ENCODE measurements at regions not wholly inside any gene's neighbourhood (a gene's known extent, or its start where the extent isn't known, plus 50 kb on each side); places are given as distances from the start of the nearest gene placed in this dataset.

DNA sequence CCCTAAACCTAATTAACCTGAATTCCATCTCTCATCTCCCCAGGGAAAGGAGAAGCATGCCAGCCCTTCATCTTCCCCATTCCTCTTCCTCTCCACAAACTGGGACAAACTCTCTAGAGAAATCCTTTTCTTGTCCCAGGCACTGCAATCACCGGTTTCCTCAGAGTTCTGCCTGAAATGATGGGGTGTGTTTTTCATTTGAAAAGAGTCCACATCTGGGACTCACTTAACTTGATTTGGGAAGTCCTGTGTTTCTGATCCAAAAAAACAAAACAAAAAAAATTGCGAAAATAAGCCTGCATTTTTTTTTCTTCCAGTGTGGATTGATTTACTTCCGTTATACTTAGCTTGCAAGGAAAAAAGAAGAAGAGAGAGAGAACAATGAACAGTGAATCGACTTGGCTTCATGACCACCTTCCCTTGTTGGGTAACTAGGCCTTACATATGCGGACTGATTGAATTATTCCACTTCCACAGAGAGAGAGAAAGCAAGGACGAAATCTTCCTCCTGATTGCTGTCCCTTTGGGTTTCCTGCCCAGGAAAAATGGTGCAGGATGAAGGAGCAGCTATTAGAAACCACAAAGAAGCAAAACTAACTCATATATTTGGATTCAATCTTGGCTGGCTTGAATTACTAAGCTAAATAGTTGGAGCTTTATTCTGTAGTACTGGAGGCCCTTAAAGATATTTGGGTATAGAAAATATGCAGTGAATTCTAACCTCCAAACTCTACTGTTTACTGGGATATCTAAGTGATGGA, 506.2 kb upstream of the TBX3 start:
- no peak for TF ChIP-seq GLIS3 (CRISPR knock-in tag; IDR thresholded peaks at IDR 0.05)
- TF ChIP-seq ARNTL (CRISPR knock-in tag; IDR thresholded peaks at IDR 0.05; ENCODE audit: borderline replicate concordance, low read depth) = no peak
- TF ChIP-seq ZNF565 (CRISPR knock-in tag; conservative IDR thresholded peaks at IDR 0.05; ENCODE audit: low read depth) = no peak
- TF ChIP-seq ZFP30 (CRISPR knock-in tag; IDR thresholded peaks at IDR 0.05) = no peak
- TF ChIP-seq, protein P1, sequence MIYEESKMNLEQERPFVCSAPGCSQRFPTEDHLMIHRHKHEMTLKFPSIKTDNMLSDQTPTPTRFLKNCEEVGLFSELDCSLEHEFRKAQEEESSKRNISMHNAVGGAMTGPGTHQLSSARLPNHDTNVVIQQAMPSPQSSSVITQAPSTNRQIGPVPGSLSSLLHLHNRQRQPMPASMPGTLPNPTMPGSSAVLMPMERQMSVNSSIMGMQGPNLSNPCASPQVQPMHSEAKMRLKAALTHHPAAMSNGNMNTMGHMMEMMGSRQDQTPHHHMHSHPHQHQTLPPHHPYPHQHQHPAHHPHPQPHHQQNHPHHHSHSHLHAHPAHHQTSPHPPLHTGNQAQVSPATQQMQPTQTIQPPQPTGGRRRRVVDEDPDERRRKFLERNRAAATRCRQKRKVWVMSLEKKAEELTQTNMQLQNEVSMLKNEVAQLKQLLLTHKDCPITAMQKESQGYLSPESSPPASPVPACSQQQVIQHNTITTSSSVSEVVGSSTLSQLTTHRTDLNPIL (CRISPR knock-in tag; IDR thresholded peaks at IDR 0.05; ENCODE audit: low read depth) = no peak
- TF ChIP-seq ZNF70 (CRISPR knock-in tag; IDR thresholded peaks at IDR 0.05) = no peak
- no peak for TF ChIP-seq TCF4 (CRISPR knock-in tag; IDR thresholded peaks at IDR 0.05; ENCODE audit: borderline replicate concordance)
- no peak for TF ChIP-seq TSHZ2 (CRISPR knock-in tag; IDR thresholded peaks at IDR 0.05)
- no peak for TF ChIP-seq POU6F1 (CRISPR knock-in tag; IDR thresholded peaks at IDR 0.05; ENCODE audit: borderline replicate concordance, low read depth)
- TF ChIP-seq TOX (CRISPR knock-in tag; IDR thresholded peaks at IDR 0.05; ENCODE audit: borderline replicate concordance) = no peak
- TF ChIP-seq ZFP3 (CRISPR knock-in tag; IDR thresholded peaks at IDR 0.05) = no peak
- TF ChIP-seq, protein P2, sequence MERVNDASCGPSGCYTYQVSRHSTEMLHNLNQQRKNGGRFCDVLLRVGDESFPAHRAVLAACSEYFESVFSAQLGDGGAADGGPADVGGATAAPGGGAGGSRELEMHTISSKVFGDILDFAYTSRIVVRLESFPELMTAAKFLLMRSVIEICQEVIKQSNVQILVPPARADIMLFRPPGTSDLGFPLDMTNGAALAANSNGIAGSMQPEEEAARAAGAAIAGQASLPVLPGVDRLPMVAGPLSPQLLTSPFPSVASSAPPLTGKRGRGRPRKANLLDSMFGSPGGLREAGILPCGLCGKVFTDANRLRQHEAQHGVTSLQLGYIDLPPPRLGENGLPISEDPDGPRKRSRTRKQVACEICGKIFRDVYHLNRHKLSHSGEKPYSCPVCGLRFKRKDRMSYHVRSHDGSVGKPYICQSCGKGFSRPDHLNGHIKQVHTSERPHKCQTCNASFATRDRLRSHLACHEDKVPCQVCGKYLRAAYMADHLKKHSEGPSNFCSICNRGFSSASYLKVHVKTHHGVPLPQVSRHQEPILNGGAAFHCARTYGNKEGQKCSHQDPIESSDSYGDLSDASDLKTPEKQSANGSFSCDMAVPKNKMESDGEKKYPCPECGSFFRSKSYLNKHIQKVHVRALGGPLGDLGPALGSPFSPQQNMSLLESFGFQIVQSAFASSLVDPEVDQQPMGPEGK (CRISPR knock-in tag; IDR thresholded peaks at IDR 0.05; ENCODE audit: borderline replicate concordance) = no peak
- TF ChIP-seq PPARA (CRISPR knock-in tag; IDR thresholded peaks at IDR 0.05; ENCODE audit: borderline replicate concordance) = no peak
